Ovary (tissue), 3 donors: ENCODE measurements at regions not wholly inside any gene's neighbourhood (a gene's known extent, or its start where the extent isn't known, plus 50 kb on each side); places are given as distances from the start of the nearest gene placed in this dataset.

Experiments used
- POLR2A ChIP-seq: fragments of 450-650 bp; IDR thresholded peaks from one replicate; pipeline ENCODE4 v1.6.1; 2017; ENCODE audit warnings: antibody characterized with exemption, mild to moderate bottlenecking, moderate library complexity
- TF ChIP-seq, protein P1 (sequence below), 3 donors: fragments of 450-650 bp in 2 of 3; fragments of 200-600 bp in 1 of 3; IDR thresholded peaks; one replicate each; pipeline versions ENCODE4 v1.5.1 to v1.8.0; 2016 to 2022; ENCODE audit warnings: antibody characterized with exemption in 3 of 3, mild to moderate bottlenecking in 1 of 3
- donor health status: DM: no; HTN: no; CAD: no.

DNA sequence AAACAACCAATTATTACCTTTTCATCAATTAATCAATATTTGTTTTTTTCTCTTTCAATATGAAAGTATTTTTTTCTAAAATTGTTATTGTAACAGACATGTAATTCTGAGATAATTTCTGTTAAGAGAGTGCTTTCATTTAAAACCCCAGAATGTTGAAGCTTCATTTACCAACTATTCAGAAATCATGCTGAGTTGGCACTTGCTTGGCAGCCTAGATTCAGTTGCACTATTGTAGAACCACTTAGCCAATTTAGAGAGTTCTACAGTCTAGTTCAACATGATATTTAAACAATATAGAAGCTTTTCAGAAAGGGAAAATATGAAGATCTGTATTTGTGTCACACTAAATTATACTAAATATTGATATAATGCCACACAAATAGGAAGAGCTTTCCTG lies 56.1 kb upstream of the NKAIN2 start:
- TF ChIP-seq, protein P1, sequence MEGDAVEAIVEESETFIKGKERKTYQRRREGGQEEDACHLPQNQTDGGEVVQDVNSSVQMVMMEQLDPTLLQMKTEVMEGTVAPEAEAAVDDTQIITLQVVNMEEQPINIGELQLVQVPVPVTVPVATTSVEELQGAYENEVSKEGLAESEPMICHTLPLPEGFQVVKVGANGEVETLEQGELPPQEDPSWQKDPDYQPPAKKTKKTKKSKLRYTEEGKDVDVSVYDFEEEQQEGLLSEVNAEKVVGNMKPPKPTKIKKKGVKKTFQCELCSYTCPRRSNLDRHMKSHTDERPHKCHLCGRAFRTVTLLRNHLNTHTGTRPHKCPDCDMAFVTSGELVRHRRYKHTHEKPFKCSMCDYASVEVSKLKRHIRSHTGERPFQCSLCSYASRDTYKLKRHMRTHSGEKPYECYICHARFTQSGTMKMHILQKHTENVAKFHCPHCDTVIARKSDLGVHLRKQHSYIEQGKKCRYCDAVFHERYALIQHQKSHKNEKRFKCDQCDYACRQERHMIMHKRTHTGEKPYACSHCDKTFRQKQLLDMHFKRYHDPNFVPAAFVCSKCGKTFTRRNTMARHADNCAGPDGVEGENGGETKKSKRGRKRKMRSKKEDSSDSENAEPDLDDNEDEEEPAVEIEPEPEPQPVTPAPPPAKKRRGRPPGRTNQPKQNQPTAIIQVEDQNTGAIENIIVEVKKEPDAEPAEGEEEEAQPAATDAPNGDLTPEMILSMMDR (IDR thresholded peaks at IDR 0.05) = no peak
- no peak for TF ChIP-seq POLR2A
